PC-3 (cell line): ENCODE measurements at regions not wholly inside any gene's neighbourhood (a gene's known extent, or its start where the extent isn't known, plus 50 kb on each side); places are given as distances from the start of the nearest gene placed in this dataset.
"Not testable (repeated sequence)": the region's sequence is repeated elsewhere in the genome, so short reads cannot be mapped to it uniquely, and the experiment has no call there.

Experiments
- ATAC-seq: fragments of 200-7000 bp; cut with Tn5 transposase; 2 replicates; pipeline ENCODE4 v1.9.1; 2020; ENCODE audit warnings: mild to moderate bottlenecking, moderate library complexity
- BruUV-seq: library from RNA; stranded (reverse); fragments of 400-500 nt; replicated peaks from 2 replicates; lab custom pipeline; 2021; lab: Mats Ljungman, UMichigan
- CTCF ChIA-PET: fragments of 300-600 bp; sonication (Branson Sonifier 250); formaldehyde crosslinking; loops from one replicate; lab custom pipeline; 2022; ENCODE audit warnings: antibody characterized with exemption; lab: Charles Lee
- POLR2A ChIA-PET: fragments of 300-600 bp; sonication (Branson Sonifier 250); formaldehyde crosslinking; loops from one replicate; lab custom pipeline; 2022; ENCODE audit warnings: antibody characterized with exemption; ENCODE audit not compliant: unreplicated experiment; lab: Charles Lee
- DNase-seq: peaks from one replicate; pipeline ENCODE4 v3.0.0-alpha.2; 2015
- H2AFZ ChIP-seq: fragments of 300-600 bp; sonication (generic); 2 replicates; pipeline ENCODE4 v1.6.0; 2016; ENCODE audit warnings: antibody characterized with exemption, low read length
- H3F3A ChIP-seq: fragments of 300-600 bp; sonication (generic); one replicate; pipeline ENCODE4 v1.6.0; 2017; ENCODE audit warnings: antibody characterized with exemption, low read length, control low read depth, mild to moderate bottlenecking; ENCODE audit not compliant: unreplicated experiment
- H3K27ac ChIP-seq: fragments of 300-600 bp; sonication (generic); 2 replicates; pipeline ENCODE4 v1.5.1; 2016; ENCODE audit warnings: mild to moderate bottlenecking, low read length
- H3K27me3 ChIP-seq: fragments of 300-600 bp; sonication (generic); 2 replicates; pipeline ENCODE4 v1.6.1; 2016; ENCODE audit warnings: low read length, mixed read lengths
- H3K36me3 ChIP-seq: fragments of 300-600 bp; sonication (generic); 2 replicates; pipeline ENCODE4 v1.6.1; 2016; ENCODE audit warnings: low read depth, mixed run types, low read length, mixed read lengths
- H3K4me1 ChIP-seq: fragments of 300-600 bp; sonication (generic); 2 replicates; pipeline ENCODE4 v1.5.1; 2016; ENCODE audit warnings: low read length; ENCODE audit not compliant: insufficient read depth
- H3K4me2 ChIP-seq: fragments of 300-600 bp; sonication (generic); 2 replicates; pipeline ENCODE4 v1.6.0; 2016; ENCODE audit warnings: low read length
- H3K4me3 ChIP-seq: fragments of 300-600 bp; sonication (generic); 2 replicates; pipeline ENCODE4 v1.5.1; 2016; ENCODE audit warnings: mild to moderate bottlenecking, low read length, mixed read lengths
- H3K79me2 ChIP-seq: fragments of 300-600 bp; sonication (generic); 2 replicates; pipeline ENCODE4 v1.6.1; 2017; ENCODE audit warnings: low read length, mixed read lengths
- H3K9ac ChIP-seq: fragments of 300-600 bp; sonication (generic); 2 replicates; pipeline ENCODE4 v1.6.0; 2016; ENCODE audit warnings: mild to moderate bottlenecking, low read length
- H3K9me2 ChIP-seq: fragments of 300-600 bp; sonication (generic); replicated peaks from 2 replicates; pipeline ENCODE4 v1.6.1; 2016; ENCODE audit warnings: mixed run types, low read length, mixed read lengths
- H3K9me3 ChIP-seq: fragments of 300-600 bp; sonication (generic); 2 replicates; pipeline ENCODE4 v1.6.1; 2016; ENCODE audit warnings: low read length, mixed read lengths
- H4K20me1 ChIP-seq: fragments of 300-600 bp; sonication (generic); 2 replicates; pipeline ENCODE4 v1.6.1; 2016; ENCODE audit warnings: low read length, mixed read lengths
- EZH2 ChIP-seq: fragments of 300-600 bp; sonication (generic); IDR thresholded peaks from one replicate; pipeline ENCODE4 v1.6.1; 2017; ENCODE audit warnings: antibody characterized with exemption, mild to moderate bottlenecking, low read length; ENCODE audit not compliant: unreplicated experiment
- EZH2phosphoT487 ChIP-seq: fragments of 300-600 bp; sonication (generic); IDR thresholded peaks from 2 replicates; pipeline ENCODE4 v1.6.1; 2018; ENCODE audit warnings: mild to moderate bottlenecking, antibody characterized with exemption, low read length, borderline replicate concordance
- intact Hi-C: fragments of 100-400 bp; cut with micrococcal nuclease; formaldehyde crosslinking; loops from 2 replicates; pipeline ENCODE4 v1.9.0; 2023
- TF ChIP-seq, protein P1 (sequence below): fragments of 300-600 bp; sonication (generic); conservative IDR thresholded peaks from 2 replicates; pipeline ENCODE4 v1.5.1; 2017; ENCODE audit warnings: antibody characterized with exemption, low read depth, mild to moderate bottlenecking, low read length

DNA sequence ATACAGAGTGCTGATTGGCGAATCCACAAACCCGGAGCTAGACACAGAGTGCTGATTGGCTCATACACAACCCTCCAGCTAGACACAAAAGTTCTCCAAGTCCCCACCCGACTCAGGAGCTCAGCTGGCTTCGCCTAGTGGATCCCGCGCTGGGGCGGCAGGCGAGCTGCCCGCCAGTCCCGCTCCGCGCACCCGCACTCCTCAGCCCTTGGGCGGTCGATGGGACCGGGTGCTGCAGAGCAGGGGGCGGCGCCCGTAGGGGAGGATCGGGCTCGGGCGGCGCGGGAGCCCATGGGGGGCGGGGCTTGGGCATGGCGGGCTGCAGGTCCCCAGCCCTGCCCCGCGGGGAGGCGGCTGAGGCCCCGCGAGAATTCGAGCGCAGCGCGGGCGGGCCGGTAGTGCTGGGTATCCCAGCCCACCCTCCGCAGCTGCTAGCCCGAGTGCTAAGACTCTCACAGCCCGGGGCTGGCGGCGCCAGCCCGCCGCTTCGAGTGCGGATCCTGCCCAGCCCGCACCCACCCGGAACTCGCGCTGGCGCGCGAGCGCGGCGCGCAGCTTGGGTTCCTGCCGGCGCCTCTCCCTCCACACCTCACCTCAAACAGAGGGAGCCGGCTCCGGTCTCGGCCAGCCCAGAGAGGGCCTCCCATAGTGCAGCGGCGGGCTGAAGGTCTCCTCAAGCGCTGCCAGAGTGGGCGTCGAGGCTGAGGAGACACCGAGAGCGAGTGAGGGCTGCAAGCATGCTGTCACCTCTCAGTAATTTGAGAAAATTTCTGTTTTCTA is 75.5 kb upstream of the ATP5MC3 start:
- BruUV-seq = no TSS peak
- H3K4me3 ChIP-seq = no peak overlapping the region
- no peaks in the 10 kb centered on the region for H3K4me1 ChIP-seq
- ATAC-seq (no peak), DNase-seq (no peak)
- H3K27me3 ChIP-seq = peaks cover 37% of the 10 kb centered on the region
- H3K9me2 ChIP-seq = no peaks in the 10 kb centered on the region
- intact Hi-C loops = no loop called here
- CTCF ChIA-PET = no interaction called here
- H4K20me1 ChIP-seq = no peaks in the 10 kb centered on the region
- no peaks in the 10 kb centered on the region for H3K36me3 ChIP-seq
- no peak overlapping the region for H3K9ac ChIP-seq
- no peak overlapping the region for H3K27ac ChIP-seq
- H3K79me2 ChIP-seq = no peaks in the 10 kb centered on the region
- H3F3A ChIP-seq = no peaks in the 10 kb centered on the region
- TF ChIP-seq, protein P1, sequence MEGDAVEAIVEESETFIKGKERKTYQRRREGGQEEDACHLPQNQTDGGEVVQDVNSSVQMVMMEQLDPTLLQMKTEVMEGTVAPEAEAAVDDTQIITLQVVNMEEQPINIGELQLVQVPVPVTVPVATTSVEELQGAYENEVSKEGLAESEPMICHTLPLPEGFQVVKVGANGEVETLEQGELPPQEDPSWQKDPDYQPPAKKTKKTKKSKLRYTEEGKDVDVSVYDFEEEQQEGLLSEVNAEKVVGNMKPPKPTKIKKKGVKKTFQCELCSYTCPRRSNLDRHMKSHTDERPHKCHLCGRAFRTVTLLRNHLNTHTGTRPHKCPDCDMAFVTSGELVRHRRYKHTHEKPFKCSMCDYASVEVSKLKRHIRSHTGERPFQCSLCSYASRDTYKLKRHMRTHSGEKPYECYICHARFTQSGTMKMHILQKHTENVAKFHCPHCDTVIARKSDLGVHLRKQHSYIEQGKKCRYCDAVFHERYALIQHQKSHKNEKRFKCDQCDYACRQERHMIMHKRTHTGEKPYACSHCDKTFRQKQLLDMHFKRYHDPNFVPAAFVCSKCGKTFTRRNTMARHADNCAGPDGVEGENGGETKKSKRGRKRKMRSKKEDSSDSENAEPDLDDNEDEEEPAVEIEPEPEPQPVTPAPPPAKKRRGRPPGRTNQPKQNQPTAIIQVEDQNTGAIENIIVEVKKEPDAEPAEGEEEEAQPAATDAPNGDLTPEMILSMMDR = no peak
- TF ChIP-seq EZH2 (no peak), EZH2phosphoT487 (no peak)
- no peak overlapping the region for H3K4me2 ChIP-seq
- no peaks in the 10 kb centered on the region for H3K9me3 ChIP-seq
- POLR2A ChIA-PET = no interaction called here
- no peak overlapping the region for H2AFZ ChIP-seq

DNA sequence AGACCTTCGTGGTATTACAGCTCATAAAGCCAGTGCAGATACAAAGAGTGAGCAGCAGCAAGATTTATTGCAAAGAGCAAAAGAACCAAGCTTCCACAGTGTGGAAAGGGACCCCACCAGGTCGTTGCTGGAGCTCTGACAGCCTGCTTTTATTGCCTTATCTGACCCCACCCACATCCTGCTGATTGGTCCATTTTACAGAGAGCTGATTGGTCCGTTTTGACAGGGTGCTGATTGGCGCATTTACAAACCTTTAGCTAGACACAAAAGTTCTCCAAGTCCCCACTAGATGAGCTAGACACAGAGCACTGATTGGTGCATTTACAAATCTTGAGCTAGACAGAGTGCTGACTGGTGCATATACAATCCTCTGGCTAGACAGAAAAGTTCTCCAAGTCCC is 74.9 kb upstream of the ATP5MC3 start:
- BruUV-seq, intact Hi-C loops, CTCF ChIA-PET: not testable (repeated sequence)

DNA sequence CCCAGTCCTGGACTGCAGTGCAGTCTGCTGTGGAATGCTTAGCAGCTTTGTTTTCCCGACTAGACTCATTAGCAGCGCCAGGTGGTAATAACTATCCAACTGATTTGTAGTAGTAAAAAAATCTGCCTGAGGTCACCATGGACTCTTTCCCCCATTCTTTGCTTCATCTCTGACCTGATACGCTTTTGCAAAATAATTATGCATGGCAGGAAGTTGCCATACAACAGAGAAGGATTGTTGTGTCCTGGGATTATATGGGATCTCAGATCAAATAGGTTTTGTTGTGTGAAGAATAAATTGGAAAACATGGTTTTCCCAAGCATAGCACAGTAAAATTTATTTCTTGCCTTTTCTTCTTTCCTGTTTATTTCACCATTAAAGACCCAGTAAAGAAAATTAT is 72.4 kb upstream of the ATP5MC3 start:
- Histone ChIP-seq H3K4me2 (no peak overlapping the region), H3K27me3 (peaks cover 31% of the 10 kb centered on the region), H3K9me3 (no peaks in the 10 kb centered on the region), H3K27ac (no peak overlapping the region), H3K36me3 (no peaks in the 10 kb centered on the region), H4K20me1 (no peaks in the 10 kb centered on the region), H3K9me2 (no peaks in the 10 kb centered on the region), H3K4me3 (no peak overlapping the region), H3K9ac (no peak overlapping the region), H3K4me1 (no peaks in the 10 kb centered on the region), H3F3A (no peaks in the 10 kb centered on the region), H3K79me2 (no peaks in the 10 kb centered on the region), H2AFZ (no peak overlapping the region)
- ATAC-seq (no peak), DNase-seq (no peak)
- CTCF ChIA-PET = no interaction called here
- no TSS peak for BruUV-seq
- TF ChIP-seq EZH2phosphoT487 = no peak
- TF ChIP-seq, protein P1 = no peak
- TF ChIP-seq EZH2 = no peak
- POLR2A ChIA-PET = no interaction called here
- intact Hi-C loops = no loop called here

More for the DNA sequence above, 74.9 kb upstream of the ATP5MC3 start:
- not testable (repeated sequence) for H3K9me2 ChIP-seq, H2AFZ ChIP-seq, ATAC-seq, H3K4me1 ChIP-seq, H3K9ac ChIP-seq, H3K79me2 ChIP-seq, H3K9me3 ChIP-seq, DNase-seq, H3K36me3 ChIP-seq, H3K27ac ChIP-seq, H3K4me2 ChIP-seq, H4K20me1 ChIP-seq, H3K4me3 ChIP-seq, H3F3A ChIP-seq
- POLR2A ChIA-PET = interaction anchor here (0.6 kb wide), 1 partner anchor 30 kb away, joined by 3 read pairs; no protein-coding TSS in a partner anchor
- H3K27me3 ChIP-seq = peaks cover 35% of the 10 kb centered on the region
